SH-SY5Y (cell line): ENCODE measurements at regions not wholly inside any gene's neighbourhood (a gene's known extent, or its start where the extent isn't known, plus 50 kb on each side); places are given as distances from the start of the nearest gene placed in this dataset.

ENCODE experiments used
- GATA2 ChIP-seq: IDR thresholded peaks from 2 replicates; pipeline ENCODE4 v1.6.1; 2011; ENCODE audit warnings: mild to moderate bottlenecking, low read depth, low read length
- GATA3 ChIP-seq: IDR thresholded peaks from 2 replicates; pipeline ENCODE4 v1.6.1; 2011; ENCODE audit warnings: low read depth, mild to moderate bottlenecking, low read length, moderate library complexity

DNA sequence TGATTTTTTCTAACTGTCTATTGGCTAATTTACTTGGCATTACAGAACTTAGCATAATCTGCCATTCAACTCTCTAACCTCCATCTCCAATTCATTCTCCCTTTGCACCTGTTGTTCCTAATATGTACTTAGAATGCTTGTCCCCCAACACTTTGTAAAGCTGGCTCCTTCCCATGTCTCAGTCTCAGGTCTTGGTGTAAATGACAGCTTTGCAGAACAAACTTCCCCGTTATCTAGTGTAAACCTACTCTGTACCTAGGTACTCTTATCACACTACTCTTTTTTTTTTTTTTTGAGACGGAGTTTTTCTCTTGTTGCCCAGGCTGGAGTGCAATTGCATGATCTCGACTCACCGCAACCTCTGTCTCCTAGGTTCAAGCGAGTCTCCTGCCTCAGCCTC is 77.2 kb upstream of the CTNNA1 start:
- no peak for TF ChIP-seq GATA2
- no peak for TF ChIP-seq GATA3

- TF ChIP-seq GATA2 (no peak), GATA3 (no peak)
These were observed 84.5 kb upstream of the CTNNA1 start for GRCh38 chr5:138668451-138669380.

DNA sequence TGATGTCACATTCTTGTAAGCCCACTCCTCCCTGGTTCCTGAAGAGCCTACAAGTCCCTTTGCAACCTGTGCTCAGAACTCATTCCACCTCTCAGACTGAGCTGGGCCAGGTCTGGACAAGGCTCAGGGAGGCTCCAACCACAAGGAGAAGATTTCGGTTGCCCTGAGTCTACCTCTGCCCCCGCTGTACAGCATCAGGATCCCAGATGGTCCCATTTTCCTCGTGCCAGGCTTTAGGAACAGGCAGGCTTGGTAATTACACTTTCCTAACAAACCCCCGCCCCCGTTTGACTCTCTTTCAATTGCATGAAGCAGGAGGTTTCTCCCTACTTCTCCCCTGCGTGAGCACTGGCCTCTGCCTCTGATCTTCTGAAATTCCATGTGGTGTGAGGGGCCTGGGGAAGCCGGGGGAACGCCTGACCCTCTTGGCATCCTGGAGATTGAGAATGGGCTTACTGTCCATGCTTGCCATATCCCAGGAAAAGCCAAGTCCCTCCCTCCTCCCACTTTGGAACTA is 86.9 kb upstream of the CTNNA1 start:
- TF ChIP-seq GATA2 (no peak), GATA3 (no peak)

DNA sequence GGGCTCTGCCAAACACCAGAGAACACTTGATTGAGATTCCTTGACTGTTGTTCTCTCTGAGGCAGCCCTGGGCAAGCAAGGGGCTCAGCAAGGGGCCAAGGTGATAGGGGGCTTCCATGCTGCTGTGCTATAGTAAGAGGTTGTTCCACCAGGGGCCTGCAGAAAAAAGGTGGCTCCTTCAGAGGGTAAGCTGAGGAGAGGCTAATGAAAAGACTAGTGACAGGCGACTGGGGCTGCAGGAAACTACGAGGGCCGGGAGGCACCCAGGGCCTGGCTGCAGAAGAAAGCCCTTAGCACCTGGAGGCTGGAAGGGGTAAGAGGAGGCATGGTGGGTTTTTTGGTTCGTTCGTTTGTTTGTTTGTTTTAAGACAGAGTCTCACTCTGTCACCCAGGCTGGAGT is 88.0 kb upstream of the CTNNA1 start:
- TF ChIP-seq GATA2: no peak
- TF ChIP-seq GATA3: no peak

DNA sequence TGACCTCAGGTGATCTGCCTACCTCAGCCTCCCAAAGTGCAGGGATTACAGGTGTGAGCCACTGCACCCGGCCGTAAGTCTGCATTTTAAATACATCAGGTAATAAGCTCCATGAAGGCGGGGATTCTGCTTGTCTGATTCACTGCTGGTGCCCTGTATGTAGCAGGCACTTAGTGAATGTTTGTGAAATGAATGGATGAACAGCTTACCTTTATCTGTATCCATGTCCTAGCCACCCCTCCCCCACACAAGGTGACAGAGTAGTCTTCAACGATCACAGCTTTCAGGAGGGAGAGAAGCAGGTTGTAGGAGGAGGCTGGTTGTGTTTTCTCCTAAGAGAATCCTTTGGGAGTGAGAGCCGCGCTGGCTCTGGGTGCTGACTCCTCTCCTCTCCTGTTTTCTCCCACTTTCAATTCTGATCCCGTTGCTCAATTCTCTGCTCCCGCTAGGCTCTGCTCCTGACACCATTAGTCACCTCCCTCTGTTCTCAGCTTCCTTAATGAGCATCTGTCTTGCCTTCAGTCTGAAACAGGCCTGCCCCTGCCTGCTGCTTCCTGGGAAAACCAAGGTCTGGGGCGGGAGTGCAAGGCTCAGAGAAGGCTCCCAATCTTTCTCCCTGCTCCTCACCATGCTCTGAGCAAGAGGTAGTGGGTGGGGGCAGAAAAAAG is 88.8 kb upstream of the CTNNA1 start:
- no peak for TF ChIP-seq GATA3
- no peak for TF ChIP-seq GATA2

DNA sequence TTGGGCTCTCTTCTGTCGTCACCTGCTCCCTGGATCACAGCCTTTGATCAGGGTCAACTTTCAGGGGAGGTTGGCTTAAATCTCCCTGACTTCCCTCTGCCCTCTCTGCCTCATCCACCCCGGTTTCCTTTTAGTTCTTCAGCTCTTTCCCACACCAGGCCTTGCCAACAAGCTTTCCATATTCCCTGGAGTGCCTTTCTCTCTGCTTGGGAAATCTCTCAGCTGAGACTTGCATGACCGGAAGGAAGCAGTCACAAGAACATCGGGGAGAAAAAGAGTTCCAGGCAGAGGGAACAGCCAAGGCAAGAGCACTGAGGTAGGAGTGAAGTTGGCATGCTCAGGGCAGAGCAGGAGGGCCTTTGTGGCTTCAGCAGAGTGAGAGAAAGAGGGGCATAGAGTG is 88.4 kb upstream of the HSPA9 start:
- TF ChIP-seq GATA3: no peak

DNA sequence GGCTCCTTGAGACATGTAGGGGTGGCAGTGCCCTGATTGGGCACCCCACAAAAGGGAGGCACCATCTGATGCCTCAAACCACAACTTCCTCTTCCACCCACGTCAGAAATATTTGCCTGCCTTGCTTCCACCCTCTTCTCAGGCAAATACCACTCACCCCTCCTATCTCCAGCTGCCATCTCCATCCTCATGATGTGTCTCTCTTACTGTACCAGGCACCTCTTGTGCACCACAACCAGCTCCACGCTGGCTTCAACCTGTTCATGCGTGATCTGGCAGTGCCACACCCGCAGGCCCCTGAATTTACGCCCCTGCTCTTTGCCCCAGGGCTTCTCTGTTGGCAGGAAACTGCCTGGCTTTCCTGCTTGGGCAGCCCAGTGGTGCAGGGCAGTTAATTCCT is 87.8 kb upstream of the HSPA9 start:
- TF ChIP-seq GATA3: no peak
- peak; percentile 72 for TF ChIP-seq GATA2

GRCh38 chr5:138662599-138662998 is 87.4 kb upstream of the HSPA9 start:
- TF ChIP-seq GATA2: no peak
- TF ChIP-seq GATA3: no peak

- no peak for TF ChIP-seq GATA3
- no peak for TF ChIP-seq GATA2
These were observed 86.8 kb upstream of the HSPA9 start for GRCh38 chr5:138661991-138662434.

- TF ChIP-seq GATA3 (no peak), GATA2 (no peak)
These were observed 86.2 kb upstream of the HSPA9 start for GRCh38 chr5:138661291-138661960.

DNA sequence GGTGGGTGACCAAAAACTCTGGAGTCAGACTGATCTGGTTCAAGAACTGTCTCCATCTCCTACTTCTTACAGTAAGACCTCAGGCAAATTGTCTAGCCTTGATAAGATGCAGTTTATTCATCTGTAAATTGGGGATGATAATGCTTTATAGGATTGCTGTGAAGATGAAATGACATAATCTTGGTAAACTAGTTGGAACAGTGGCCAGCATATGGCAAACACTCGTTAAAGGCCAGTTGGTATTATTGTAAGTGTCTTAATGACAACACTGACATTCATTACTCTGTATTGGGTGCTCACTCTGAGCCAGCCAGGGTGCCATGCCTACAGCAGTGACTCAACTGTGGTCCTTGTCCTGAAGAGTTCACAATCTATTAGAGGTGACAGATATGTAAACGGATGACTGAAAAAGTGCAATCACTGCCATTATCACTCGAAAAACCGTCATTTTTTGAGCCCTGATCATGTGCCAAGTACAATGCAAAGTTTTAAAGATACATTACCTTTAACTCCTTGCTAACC is 84.9 kb upstream of the HSPA9 start:
- TF ChIP-seq GATA3 (no peak), GATA2 (no peak)

DNA sequence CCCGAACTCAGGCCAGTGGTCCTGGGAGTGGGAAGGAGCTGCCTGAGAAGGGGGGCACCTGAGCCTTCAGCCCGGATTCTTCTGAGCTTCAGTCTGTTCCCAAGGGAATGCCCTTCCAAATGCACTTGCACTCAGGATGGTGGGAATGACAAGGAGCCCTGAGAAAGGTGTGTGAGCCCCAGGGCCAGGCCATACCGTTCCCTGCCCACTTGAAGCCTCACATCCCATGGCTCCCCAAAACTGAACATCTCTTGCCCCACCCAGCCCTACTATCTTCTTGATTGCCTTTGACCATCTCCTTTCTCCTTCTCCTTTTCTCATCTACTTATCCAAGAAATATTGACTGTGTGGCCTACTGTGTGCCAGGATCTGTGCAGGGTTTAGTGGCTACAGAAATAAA is 84.4 kb upstream of the HSPA9 start:
- TF ChIP-seq GATA2 (no peak), GATA3 (no peak)

DNA sequence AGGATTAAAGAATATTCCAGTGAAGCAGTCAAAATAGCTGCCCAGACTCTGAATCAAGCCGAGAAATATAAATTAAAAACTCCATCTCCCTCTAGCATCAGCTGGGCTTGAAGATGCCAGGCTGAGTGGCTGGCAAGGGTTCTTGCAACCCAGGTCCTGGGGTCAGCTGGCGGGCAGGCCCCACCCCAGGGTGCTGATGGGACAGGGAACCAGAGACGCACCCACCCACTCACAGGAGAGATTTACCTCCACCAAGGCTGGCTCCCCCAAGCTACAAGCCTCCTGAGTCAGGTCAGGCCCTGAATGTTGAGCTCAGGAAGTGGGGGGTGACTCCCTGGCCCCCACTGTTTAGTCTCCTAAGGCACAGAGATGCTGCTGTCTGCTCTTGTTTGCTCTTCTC is 83.9 kb upstream of the HSPA9 start:
- TF ChIP-seq GATA3 (no peak), GATA2 (no peak)

GRCh38 chr5:138658676-138659075 is 83.5 kb upstream of the HSPA9 start:
- TF ChIP-seq GATA2 (no peak), GATA3 (no peak)
